ENCODE measurements at regions not wholly inside any gene's neighbourhood (a gene's known extent, or its start where the extent isn't known, plus 50 kb on each side); places are given as distances from the start of the nearest gene placed in this dataset.

DNA sequence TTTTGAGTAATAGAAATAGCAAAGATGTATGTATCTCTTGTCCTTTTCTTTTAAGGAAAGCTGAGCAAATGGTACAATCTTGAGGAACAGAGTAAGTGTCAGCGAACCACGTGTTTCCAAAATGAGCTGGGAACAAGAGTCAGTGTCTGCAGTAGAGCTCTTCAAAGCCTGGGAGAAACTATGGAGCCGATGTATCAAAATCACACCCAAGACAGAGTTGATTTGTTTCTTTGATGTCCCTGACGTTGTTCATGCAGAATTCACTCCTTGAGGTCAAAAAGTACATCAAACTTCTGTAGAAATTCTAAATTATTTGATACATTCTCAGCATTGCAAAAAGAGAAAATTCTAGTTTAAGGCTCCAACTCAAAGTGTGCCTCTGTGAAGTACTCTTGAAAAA, 216.5 kb downstream of the SKIDA1 start:
- no peak for TF ChIP-seq EZH2 (IDR thresholded peaks at IDR 0.05; ENCODE audit: borderline replicate concordance, insufficient read depth, low read length, poor library complexity, severe bottlenecking)
- TF ChIP-seq, protein P1, sequence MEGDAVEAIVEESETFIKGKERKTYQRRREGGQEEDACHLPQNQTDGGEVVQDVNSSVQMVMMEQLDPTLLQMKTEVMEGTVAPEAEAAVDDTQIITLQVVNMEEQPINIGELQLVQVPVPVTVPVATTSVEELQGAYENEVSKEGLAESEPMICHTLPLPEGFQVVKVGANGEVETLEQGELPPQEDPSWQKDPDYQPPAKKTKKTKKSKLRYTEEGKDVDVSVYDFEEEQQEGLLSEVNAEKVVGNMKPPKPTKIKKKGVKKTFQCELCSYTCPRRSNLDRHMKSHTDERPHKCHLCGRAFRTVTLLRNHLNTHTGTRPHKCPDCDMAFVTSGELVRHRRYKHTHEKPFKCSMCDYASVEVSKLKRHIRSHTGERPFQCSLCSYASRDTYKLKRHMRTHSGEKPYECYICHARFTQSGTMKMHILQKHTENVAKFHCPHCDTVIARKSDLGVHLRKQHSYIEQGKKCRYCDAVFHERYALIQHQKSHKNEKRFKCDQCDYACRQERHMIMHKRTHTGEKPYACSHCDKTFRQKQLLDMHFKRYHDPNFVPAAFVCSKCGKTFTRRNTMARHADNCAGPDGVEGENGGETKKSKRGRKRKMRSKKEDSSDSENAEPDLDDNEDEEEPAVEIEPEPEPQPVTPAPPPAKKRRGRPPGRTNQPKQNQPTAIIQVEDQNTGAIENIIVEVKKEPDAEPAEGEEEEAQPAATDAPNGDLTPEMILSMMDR (IDR thresholded peaks at IDR 0.05; ENCODE audit: poor library complexity, severe bottlenecking) = no peak
- no peak for TF ChIP-seq SMC3 (conservative IDR thresholded peaks at IDR 0.05; ENCODE audit: poor library complexity)
- TF ChIP-seq POLR2AphosphoS5 (IDR thresholded peaks at IDR 0.05) = no peak
- TF ChIP-seq MXI1 (conservative IDR thresholded peaks at IDR 0.05; ENCODE audit: poor library complexity, severe bottlenecking) = no peak
- no peak for TF ChIP-seq TAF1 (IDR thresholded peaks at IDR 0.05; ENCODE audit: low read depth)
